ENCODE measurements at regions not wholly inside any gene's neighbourhood (a gene's known extent, or its start where the extent isn't known, plus 50 kb on each side); places are given as distances from the start of the nearest gene placed in this dataset.

DNA sequence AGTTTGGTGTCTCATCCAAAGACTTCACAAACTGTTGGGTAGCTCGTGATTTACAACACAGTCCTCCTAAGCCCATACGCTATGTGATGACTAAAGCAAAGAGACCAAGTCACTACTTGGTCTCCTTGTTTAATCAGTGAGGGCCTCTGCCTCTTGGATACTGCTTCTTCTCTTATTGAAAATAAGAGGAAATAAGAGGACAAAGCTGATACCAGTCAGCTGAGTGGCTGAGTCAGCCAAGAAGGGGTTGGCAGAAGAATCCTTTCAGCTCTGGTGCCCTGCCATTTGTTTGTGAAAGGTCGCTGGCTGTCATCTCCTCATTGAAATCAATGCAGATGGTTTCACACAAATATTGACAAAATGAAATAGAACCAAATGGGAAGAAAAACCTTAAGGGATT is 67.5 kb upstream of the SLC35F4 start:
- ATAC-seq (peak in 1 of 4 donors; percentile 50), DNase-seq (no peak)
- intact Hi-C loops (cut with DNase I): no loop called here
- WGBS (ENCODE audit: insufficient coverage, low coverage, low lambda C conversion rate, missing lambda C conversion rate): 62% methylated on average over 3 of the region's 3 CpGs
- H3K27ac ChIP-seq: no peak overlapping the region
- H3K4me1 ChIP-seq: no peaks in the 10 kb centered on the region
- TF ChIP-seq, protein P1, sequence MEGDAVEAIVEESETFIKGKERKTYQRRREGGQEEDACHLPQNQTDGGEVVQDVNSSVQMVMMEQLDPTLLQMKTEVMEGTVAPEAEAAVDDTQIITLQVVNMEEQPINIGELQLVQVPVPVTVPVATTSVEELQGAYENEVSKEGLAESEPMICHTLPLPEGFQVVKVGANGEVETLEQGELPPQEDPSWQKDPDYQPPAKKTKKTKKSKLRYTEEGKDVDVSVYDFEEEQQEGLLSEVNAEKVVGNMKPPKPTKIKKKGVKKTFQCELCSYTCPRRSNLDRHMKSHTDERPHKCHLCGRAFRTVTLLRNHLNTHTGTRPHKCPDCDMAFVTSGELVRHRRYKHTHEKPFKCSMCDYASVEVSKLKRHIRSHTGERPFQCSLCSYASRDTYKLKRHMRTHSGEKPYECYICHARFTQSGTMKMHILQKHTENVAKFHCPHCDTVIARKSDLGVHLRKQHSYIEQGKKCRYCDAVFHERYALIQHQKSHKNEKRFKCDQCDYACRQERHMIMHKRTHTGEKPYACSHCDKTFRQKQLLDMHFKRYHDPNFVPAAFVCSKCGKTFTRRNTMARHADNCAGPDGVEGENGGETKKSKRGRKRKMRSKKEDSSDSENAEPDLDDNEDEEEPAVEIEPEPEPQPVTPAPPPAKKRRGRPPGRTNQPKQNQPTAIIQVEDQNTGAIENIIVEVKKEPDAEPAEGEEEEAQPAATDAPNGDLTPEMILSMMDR (IDR thresholded peaks at IDR 0.05): no peak
- TF ChIP-seq POLR2A (IDR thresholded peaks at IDR 0.05): no peak
- no peaks in the 10 kb centered on the region for H3K9me3 ChIP-seq
- H3K27me3 ChIP-seq: peaks cover 0 to 4% of the 10 kb centered on the region in 2 donors
- H3K36me3 ChIP-seq: no peaks in the 10 kb centered on the region
- no peak overlapping the region for H3K4me3 ChIP-seq

DNA sequence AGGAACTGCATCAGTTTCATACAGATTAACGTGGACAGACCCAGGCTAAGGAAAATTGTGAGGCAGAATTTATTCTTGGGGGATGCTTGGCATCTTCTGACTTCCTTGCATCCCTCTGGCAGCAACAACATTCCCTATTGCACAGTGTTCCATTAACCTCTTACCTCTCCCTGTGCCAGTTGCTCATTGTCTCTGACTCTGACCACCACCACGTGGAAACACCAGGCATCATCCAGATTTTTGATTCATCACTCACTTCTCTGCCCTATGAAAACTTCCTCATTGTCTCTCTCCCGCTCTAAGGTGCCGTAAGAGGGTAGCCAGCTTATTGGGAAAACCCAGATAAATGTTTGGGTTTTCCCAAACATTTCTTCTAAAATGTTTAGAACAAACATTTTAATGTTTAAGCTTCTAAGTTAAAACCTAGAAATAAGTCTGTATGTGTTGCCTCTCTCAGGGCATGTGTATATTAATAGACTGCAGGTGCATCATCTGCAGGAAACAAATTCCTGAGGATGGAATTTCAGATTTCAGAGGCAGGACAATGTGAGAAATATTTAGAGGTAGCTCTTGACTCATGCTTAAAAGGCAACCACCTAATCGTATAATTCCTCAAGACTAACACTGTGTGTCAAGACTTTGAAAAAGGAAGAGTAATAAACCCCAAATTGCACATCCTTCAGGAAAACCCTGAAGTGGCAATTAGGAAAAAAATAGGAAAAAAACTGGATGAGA is 64.5 kb upstream of the SLC35F4 start:
- intact Hi-C loops (cut with DNase I): no loop called here
- Histone ChIP-seq H3K27ac (no peak overlapping the region), H3K4me1 (no peaks in the 10 kb centered on the region), H3K27me3 (peaks cover 0 to 4% of the 10 kb centered on the region in 2 donors), H3K9me3 (no peaks in the 10 kb centered on the region), H3K36me3 (no peaks in the 10 kb centered on the region), H3K4me3 (no peak overlapping the region)
- 46% methylated on average over 5 of the region's 5 CpGs for WGBS (ENCODE audit: insufficient coverage, low coverage, low lambda C conversion rate, missing lambda C conversion rate)
- DNase-seq: no peak
- ATAC-seq: no peak
- TF ChIP-seq, protein P1 (IDR thresholded peaks at IDR 0.05): no peak
- TF ChIP-seq POLR2A (IDR thresholded peaks at IDR 0.05): no peak

DNA sequence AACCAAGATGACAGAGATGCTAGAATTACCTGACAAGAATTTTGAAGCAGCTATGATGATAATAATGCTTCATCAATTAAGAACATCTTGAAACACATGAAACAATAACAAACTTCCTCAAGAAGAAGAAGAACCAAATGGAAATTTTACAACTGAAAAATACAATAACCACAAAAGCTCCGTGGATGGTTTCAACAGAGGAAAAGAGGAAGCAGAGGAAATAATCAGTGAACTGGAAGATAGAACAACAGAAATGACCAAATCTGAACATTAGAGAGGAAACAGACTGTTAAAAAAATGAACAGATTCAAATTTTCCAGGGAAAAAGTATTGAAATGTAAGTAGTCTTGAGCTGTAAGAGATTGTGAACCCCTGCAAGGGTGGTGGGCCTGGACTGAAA is 62.8 kb upstream of the SLC35F4 start:
- no peak overlapping the region for H3K27ac ChIP-seq
- peaks cover 0 to 4% of the 10 kb centered on the region in 2 donors for H3K27me3 ChIP-seq
- intact Hi-C loops (cut with DNase I): no loop called here
- no peaks in the 10 kb centered on the region for H3K4me1 ChIP-seq
- no peak overlapping the region for H3K4me3 ChIP-seq
- 0% methylated on average over 1 of the region's 1 CpG for WGBS (ENCODE audit: insufficient coverage, low coverage, low lambda C conversion rate, missing lambda C conversion rate)
- TF ChIP-seq POLR2A (IDR thresholded peaks at IDR 0.05): no peak
- TF ChIP-seq, protein P1 (IDR thresholded peaks at IDR 0.05): no peak
- H3K9me3 ChIP-seq: no peaks in the 10 kb centered on the region
- DNase-seq (no peak), ATAC-seq (no peak)
- no peaks in the 10 kb centered on the region for H3K36me3 ChIP-seq

DNA sequence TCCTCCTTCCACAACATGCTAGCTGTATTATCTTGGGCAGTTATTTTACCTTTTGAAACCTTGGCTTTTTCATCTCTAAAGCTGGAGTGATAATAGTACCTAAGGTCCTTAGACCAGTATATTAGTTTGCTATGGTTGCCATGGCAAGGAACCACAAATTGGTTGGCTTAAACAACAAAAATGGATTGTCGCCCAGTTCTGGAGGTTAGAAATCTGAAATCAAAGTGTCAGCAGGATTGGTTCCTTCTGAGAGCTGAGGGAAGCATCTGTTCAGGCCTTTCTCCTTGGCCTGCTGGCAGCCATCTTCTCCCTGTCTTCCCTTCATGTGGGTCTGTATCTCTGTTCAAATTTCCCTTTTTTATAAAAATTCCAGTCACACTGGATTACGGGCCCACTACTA is 55.5 kb upstream of the SLC35F4 start:
- 61% methylated on average over 2 of the region's 2 CpGs for WGBS (ENCODE audit: insufficient coverage, low coverage, low lambda C conversion rate, missing lambda C conversion rate)
- no peaks in the 10 kb centered on the region for H3K27me3 ChIP-seq
- H3K27ac ChIP-seq: no peak overlapping the region
- TF ChIP-seq, protein P1 (IDR thresholded peaks at IDR 0.05): no peak
- TF ChIP-seq POLR2A (IDR thresholded peaks at IDR 0.05): no peak
- no peak overlapping the region for H3K4me3 ChIP-seq
- intact Hi-C loops (cut with DNase I): no loop called here
- no peak for ATAC-seq
- no peaks in the 10 kb centered on the region for H3K4me1 ChIP-seq
- DNase-seq: no peak
- no peaks in the 10 kb centered on the region for H3K9me3 ChIP-seq
- no peaks in the 10 kb centered on the region for H3K36me3 ChIP-seq

Data from right lobe of liver (tissue), 6 donors.